ENCODE measurements at regions not wholly inside any gene's neighbourhood (a gene's known extent, or its start where the extent isn't known, plus 50 kb on each side); places are given as distances from the start of the nearest gene placed in this dataset.

GRCh38 chr2:156046900-156047299 is 285.6 kb downstream of the NR4A2 start:
- TF ChIP-seq CTCF (IDR thresholded peaks at IDR 0.05) (no peak), TEAD4 (CRISPR knock-in tag; IDR thresholded peaks at IDR 0.05) (no peak), ETV6 (CRISPR knock-in tag; IDR thresholded peaks at IDR 0.05) (no peak), NR3C1 (CRISPR knock-in tag; conservative IDR thresholded peaks at IDR 0.05; ENCODE audit: low read depth) (no peak), CREM (CRISPR knock-in tag; IDR thresholded peaks at IDR 0.05) (no peak)
